Stomach (tissue), 8 donors: ENCODE measurements at regions not wholly inside any gene's neighbourhood (a gene's known extent, or its start where the extent isn't known, plus 50 kb on each side); places are given as distances from the start of the nearest gene placed in this dataset.

Experiments used
- DNase-seq, 2 donors: peaks; one replicate each; pipeline versions ENCODE4 v3.0.0 to v3.0.0-alpha.2; 2013 to 2019
- H3K27ac ChIP-seq, 5 donors: fragments of 200-600 bp in 4 of 5; sonication (generic) in 4 of 5; one replicate each; pipeline ENCODE4 v1.5.1; 2013 to 2019; ENCODE audit warnings: mild to moderate bottlenecking in 1 of 5, moderate library complexity in 1 of 5
- H3K27me3 ChIP-seq, 3 donors: fragments of 200-600 bp; sonication (generic); one replicate each; pipeline ENCODE4 v1.5.1; 2017 to 2019; ENCODE audit warnings: mixed run types in 1 of 3
- H3K36me3 ChIP-seq, 4 donors: fragments of 200-600 bp; sonication (generic); 1 replicate in 3 of 4; 2 replicates in 1 of 4; pipeline ENCODE4 v1.5.1; 2016 to 2019
- H3K4me1 ChIP-seq, 4 donors: fragments of 200-600 bp; sonication (generic); one replicate each; pipeline ENCODE4 v1.5.1; 2016 to 2019
- H3K4me3 ChIP-seq, 4 donors: fragments of 200-600 bp; sonication (generic) in 3 of 4; one replicate each; pipeline ENCODE4 v1.5.1; 2016 to 2019; ENCODE audit warnings: mild to moderate bottlenecking in 1 of 4
- H3K9me3 ChIP-seq, 4 donors: fragments of 200-600 bp; sonication (generic); one replicate each; pipeline ENCODE4 v1.5.1; 2016 to 2019
- EP300 ChIP-seq: sonication (generic); formaldehyde crosslinking; IDR thresholded peaks from one replicate; pipeline ENCODE4 v1.6.1; 2017; ENCODE audit warnings: antibody characterized with exemption
- POLR2A ChIP-seq, 4 donors: fragments of 450-650 bp; IDR thresholded peaks; one replicate each; pipeline ENCODE4 v1.6.1; 2016; ENCODE audit warnings: antibody characterized with exemption in 4 of 4, control low read depth in 2 of 4, mild to moderate bottlenecking in 1 of 4, moderate library complexity in 1 of 4
- POLR2AphosphoS5 ChIP-seq, 3 donors: sonication (generic); formaldehyde crosslinking; IDR thresholded peaks; one replicate each; pipeline ENCODE4 v1.6.1; 2016; ENCODE audit warnings: antibody characterized with exemption in 3 of 3
- WGBS, 5 donors: extraction: QIAGEN DNeasy Blood & Tissue Kit in 3 of 5; methylation state at CpG; one replicate each; pipeline versions ENCODE4 v1.1.5 to v1.1.7; 2013 to 2018; 5-methylcytosine and 5-hydroxymethylcytosine counted together
- intact Hi-C: fragments of 100-400 bp; cut with DNase I; formaldehyde crosslinking; loops from one replicate; pipeline ENCODE4 v1.15.1; 2023; ENCODE audit warnings: low total_unique reads
- TF ChIP-seq, protein P1 (sequence below), 7 experiments: fragments of 450-650 bp in 4 of 7; fragments of 200-600 bp in 3 of 7; sonication (generic) in 3 of 7; IDR thresholded peaks; one replicate each; pipeline ENCODE4 v1.5.1; 2016 to 2019; ENCODE audit warnings: antibody characterized with exemption in 7 of 7, control low read depth in 2 of 7, mild to moderate bottlenecking in 1 of 7
- donor health status: healthy with polysubstance abuse.
- donor health status: Bipolar disorder and iron deficiency.
- donor health status: healthy.

DNA sequence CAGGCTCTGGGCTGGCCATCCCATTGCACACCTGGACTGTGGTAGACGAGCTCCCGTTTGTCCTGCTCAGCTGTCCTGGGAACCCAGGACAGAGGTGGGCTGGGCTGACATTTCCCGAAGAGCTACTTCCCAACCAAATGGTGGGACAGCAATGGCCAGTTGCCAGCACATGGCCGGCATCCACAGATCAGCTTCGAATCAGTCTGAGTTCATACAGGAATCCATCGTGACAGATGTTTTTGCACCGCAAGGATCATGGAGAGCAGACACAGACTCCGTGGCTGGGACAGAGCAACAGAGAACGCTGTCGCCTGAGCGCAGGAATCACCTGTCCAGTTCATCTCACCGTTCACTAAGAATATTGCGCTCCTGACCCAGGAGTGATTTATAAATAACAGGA lies 198.5 kb downstream of the TTLL2 start:
- Histone ChIP-seq H3K27me3 (peaks cover 0 to 11% (median 0%) of the 10 kb centered on the region in 3 donors), H3K27ac (no peak overlapping the region), H3K4me3 (no peak overlapping the region), H3K36me3 (no peaks in the 10 kb centered on the region), H3K4me1 (no peaks in the 10 kb centered on the region), H3K9me3 (no peaks in the 10 kb centered on the region)
- intact Hi-C loops = no loop called here
- TF ChIP-seq, protein P1, sequence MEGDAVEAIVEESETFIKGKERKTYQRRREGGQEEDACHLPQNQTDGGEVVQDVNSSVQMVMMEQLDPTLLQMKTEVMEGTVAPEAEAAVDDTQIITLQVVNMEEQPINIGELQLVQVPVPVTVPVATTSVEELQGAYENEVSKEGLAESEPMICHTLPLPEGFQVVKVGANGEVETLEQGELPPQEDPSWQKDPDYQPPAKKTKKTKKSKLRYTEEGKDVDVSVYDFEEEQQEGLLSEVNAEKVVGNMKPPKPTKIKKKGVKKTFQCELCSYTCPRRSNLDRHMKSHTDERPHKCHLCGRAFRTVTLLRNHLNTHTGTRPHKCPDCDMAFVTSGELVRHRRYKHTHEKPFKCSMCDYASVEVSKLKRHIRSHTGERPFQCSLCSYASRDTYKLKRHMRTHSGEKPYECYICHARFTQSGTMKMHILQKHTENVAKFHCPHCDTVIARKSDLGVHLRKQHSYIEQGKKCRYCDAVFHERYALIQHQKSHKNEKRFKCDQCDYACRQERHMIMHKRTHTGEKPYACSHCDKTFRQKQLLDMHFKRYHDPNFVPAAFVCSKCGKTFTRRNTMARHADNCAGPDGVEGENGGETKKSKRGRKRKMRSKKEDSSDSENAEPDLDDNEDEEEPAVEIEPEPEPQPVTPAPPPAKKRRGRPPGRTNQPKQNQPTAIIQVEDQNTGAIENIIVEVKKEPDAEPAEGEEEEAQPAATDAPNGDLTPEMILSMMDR (IDR thresholded peaks at IDR 0.05) = no peak
- TF ChIP-seq POLR2A (IDR thresholded peaks at IDR 0.05) (no peak), EP300 (no peak), POLR2AphosphoS5 (IDR thresholded peaks at IDR 0.05) (no peak)
- WGBS, 5 donors = 84 to 93% (median 90%) methylated on average over 10 to 13 of the region's 13 CpGs
- no peak for DNase-seq

DNA sequence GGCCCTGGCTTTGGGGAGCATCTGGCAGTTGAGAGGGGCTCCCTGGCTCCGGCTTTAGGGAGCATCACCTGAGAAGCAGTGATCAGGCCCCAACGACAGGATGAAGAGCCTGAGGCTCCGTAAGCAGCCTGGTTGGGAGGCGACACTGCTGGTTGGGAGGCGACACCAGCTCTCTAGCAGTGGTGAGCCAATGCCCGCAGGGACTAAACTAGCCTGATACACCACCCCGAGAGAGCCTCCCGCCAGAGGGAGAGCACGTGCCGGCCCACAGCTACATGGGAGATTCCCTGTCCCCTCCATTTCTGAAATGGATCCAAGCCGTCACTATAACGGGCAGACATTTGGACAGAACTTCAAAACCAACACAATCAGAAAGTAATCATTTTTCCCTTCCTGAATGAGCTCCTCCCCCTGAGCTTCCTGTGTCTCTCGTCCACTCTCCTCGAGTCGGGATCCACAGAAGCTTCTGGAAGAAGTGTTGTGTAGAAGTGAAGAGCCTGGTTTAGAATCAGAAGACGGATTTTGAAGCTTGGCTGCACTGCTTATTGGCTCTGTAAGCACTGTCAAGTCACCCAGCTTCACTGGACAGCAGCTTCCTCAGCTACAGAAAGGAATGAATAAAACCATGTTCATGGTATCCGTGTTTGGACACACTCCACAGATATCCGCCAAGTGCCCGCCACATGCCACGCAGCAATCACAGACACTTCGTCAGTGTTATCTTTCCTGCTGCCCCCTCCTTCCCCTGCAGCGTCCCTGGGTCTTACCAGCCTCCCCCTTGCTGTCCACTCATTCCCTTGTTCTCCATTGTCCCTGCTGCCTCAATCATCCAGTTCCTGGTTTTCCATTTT lies 199.6 kb downstream of the TTLL2 start:
- 75 to 80% (median 77%) methylated on average over 20 to 22 of the region's 22 CpGs for WGBS, 5 donors
- TF ChIP-seq, protein P1 (IDR thresholded peaks at IDR 0.05) = no peak
- TF ChIP-seq EP300 (no peak), POLR2A (IDR thresholded peaks at IDR 0.05) (no peak), POLR2AphosphoS5 (IDR thresholded peaks at IDR 0.05) (no peak)
- H3K4me3 ChIP-seq = no peak overlapping the region
- no peaks in the 10 kb centered on the region for H3K9me3 ChIP-seq
- no peaks in the 10 kb centered on the region for H3K36me3 ChIP-seq
- intact Hi-C loops = no loop called here
- no peak for DNase-seq
- H3K27ac ChIP-seq = no peak overlapping the region
- H3K4me1 ChIP-seq = no peaks in the 10 kb centered on the region
- H3K27me3 ChIP-seq = peaks cover 0 to 15% (median 0%) of the 10 kb centered on the region in 3 donors

DNA sequence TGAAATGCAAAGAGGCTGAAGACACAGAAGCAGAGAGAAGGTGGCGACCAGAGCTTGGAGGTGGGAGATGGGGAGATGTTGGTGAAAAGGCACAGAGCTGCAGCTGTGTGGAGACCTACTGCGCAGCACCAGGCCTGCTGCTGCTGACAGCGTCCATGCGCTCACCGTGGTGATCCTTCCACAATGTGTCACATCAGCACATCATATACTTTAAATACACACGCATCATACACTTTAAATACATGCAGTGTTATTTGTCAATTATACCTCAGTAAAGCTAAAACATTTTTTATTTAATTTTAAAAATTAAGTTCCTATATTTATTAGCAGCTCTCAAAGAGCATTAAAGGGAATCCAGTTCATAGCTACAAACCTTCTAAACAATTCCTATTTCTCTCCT lies 200.9 kb downstream of the TTLL2 start:
- peaks cover 0 to 15% (median 0%) of the 10 kb centered on the region in 3 donors for H3K27me3 ChIP-seq
- intact Hi-C loops = no loop called here
- H3K27ac ChIP-seq = no peak overlapping the region
- DNase-seq = no peak
- H3K36me3 ChIP-seq = no peaks in the 10 kb centered on the region
- WGBS, 5 donors = 94 to 97% (median 96%) methylated on average over 6 of the region's 6 CpGs
- H3K4me3 ChIP-seq = no peak overlapping the region
- H3K9me3 ChIP-seq = no peaks in the 10 kb centered on the region
- TF ChIP-seq, protein P1 (IDR thresholded peaks at IDR 0.05) = no peak
- TF ChIP-seq EP300 = no peak
- TF ChIP-seq POLR2A (IDR thresholded peaks at IDR 0.05) = no peak
- TF ChIP-seq POLR2AphosphoS5 (IDR thresholded peaks at IDR 0.05) = no peak
- no peaks in the 10 kb centered on the region for H3K4me1 ChIP-seq

DNA sequence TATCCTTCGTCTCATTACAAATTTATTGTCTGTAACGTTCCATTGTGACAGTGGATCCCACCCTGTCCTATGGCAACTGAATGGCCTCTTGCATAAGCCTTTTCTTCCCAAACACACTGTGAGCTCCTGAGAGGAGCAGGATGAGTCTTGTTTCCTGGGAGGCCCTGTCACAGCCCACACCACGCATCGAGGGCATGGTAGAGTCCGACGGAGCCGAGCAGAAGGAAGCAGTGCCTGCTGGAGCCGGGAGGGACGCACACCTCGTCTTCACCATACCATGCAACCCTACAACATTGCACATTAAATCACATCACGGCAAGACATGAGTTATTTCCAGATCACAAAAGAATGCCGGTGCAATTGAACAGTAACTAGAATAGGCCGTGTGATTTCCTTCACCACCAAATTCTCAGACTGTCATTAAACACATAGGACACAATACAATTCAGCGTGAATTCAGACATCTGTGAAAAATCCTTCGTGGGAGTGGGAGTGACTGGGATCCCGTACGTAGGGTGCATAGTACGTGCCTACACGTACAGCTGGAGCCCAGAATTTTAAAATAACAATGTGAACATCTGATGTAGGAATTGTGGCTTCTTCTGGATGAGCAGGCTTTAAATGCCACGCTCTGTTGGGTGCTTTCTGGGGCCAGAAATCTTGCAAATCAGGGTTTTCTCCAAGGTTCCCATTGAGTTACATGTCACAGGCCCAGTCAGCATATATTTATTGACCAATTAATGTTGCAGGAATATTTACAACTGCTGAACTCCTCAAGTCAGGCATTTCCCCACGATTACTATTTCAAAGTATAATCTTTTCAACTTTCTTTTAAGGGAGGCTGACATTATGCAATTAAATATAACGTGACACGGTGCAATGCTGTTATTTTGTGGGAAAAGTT lies 201.8 kb downstream of the TTLL2 start:
- intact Hi-C loops = no loop called here
- Histone ChIP-seq H3K4me3 (no peak overlapping the region), H3K9me3 (no peaks in the 10 kb centered on the region), H3K27ac (no peak overlapping the region), H3K36me3 (no peaks in the 10 kb centered on the region), H3K4me1 (no peaks in the 10 kb centered on the region), H3K27me3 (peaks cover 0 to 22% (median 0%) of the 10 kb centered on the region in 3 donors)
- 86 to 91% (median 91%) methylated on average over 23 of the region's 23 CpGs for WGBS, 5 donors
- TF ChIP-seq POLR2AphosphoS5 (IDR thresholded peaks at IDR 0.05) (no peak), EP300 (no peak), POLR2A (IDR thresholded peaks at IDR 0.05) (no peak)
- TF ChIP-seq, protein P1 (IDR thresholded peaks at IDR 0.05) = no peak
- DNase-seq = no peak
